Neural progenitor cell (in vitro differentiated cells): ENCODE measurements at regions not wholly inside any gene's neighbourhood (a gene's known extent, or its start where the extent isn't known, plus 50 kb on each side); places are given as distances from the start of the nearest gene placed in this dataset.

Experiments
- EZH2 ChIP-seq: fragments of 200-600 bp; sonication (generic); IDR thresholded peaks from 2 replicates; pipeline ENCODE4 v1.6.1; 2017; ENCODE audit warnings: antibody characterized with exemption, mild to moderate bottlenecking, moderate library complexity
- EZH2phosphoT487 ChIP-seq: fragments of 200-600 bp; sonication (generic); IDR thresholded peaks from 2 replicates; pipeline ENCODE4 v1.6.1; 2017; ENCODE audit warnings: antibody characterized with exemption
- TF ChIP-seq, protein P1 (sequence below): fragments of 200-600 bp; sonication (generic); IDR thresholded peaks from 2 replicates; pipeline ENCODE4 v1.5.1; 2017; ENCODE audit warnings: antibody characterized with exemption, mild to moderate bottlenecking

- TF ChIP-seq, protein P1, sequence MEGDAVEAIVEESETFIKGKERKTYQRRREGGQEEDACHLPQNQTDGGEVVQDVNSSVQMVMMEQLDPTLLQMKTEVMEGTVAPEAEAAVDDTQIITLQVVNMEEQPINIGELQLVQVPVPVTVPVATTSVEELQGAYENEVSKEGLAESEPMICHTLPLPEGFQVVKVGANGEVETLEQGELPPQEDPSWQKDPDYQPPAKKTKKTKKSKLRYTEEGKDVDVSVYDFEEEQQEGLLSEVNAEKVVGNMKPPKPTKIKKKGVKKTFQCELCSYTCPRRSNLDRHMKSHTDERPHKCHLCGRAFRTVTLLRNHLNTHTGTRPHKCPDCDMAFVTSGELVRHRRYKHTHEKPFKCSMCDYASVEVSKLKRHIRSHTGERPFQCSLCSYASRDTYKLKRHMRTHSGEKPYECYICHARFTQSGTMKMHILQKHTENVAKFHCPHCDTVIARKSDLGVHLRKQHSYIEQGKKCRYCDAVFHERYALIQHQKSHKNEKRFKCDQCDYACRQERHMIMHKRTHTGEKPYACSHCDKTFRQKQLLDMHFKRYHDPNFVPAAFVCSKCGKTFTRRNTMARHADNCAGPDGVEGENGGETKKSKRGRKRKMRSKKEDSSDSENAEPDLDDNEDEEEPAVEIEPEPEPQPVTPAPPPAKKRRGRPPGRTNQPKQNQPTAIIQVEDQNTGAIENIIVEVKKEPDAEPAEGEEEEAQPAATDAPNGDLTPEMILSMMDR, result no peak
- no peak for TF ChIP-seq EZH2
- TF ChIP-seq EZH2phosphoT487, result no peak
Measured at GRCh38 chr4:11919316-11919715, 490.6 kb upstream of the HS3ST1 start.
